ENCODE measurements at regions not wholly inside any gene's neighbourhood (a gene's known extent, or its start where the extent isn't known, plus 50 kb on each side); places are given as distances from the start of the nearest gene placed in this dataset.

GRCh38 chr2:195606179-195606578 lies 50.8 kb upstream of the SLC39A10 start:
- no peak overlapping the region for H3K4me2 ChIP-seq (ENCODE audit: insufficient read depth, low read length)
- H2AFZ ChIP-seq (ENCODE audit: low read length): no peak overlapping the region
- no peak overlapping the region for H3K27ac ChIP-seq (ENCODE audit: low read depth, low read length)
- no peak for TF ChIP-seq CTCF (IDR thresholded peaks at IDR 0.05; ENCODE audit: extremely low read depth, low read depth, low read length)
- no peaks in the 10 kb centered on the region for H3K36me3 ChIP-seq (ENCODE audit: insufficient read depth, low read length)
- no peak overlapping the region for H3K4me3 ChIP-seq (ENCODE audit: insufficient read depth, low read length)
- H3K4me1 ChIP-seq (ENCODE audit: insufficient read depth, low read length): peaks cover 2% of the 10 kb centered on the region
- no peaks in the 10 kb centered on the region for H3K9me3 ChIP-seq (ENCODE audit: low read depth, low read length)
- no peaks in the 10 kb centered on the region for H3K79me2 ChIP-seq (ENCODE audit: insufficient read depth, low read length)
- DNase-seq (ENCODE audit: insufficient read length, low spot score, missing footprints): no peak
- H4K20me1 ChIP-seq (ENCODE audit: insufficient read depth, low read length): no peaks in the 10 kb centered on the region
- H3K27me3 ChIP-seq (ENCODE audit: insufficient read depth, low read length): no peaks in the 10 kb centered on the region

- no peak for TF ChIP-seq CTCF (IDR thresholded peaks at IDR 0.05; ENCODE audit: extremely low read depth, low read depth, low read length)
- H3K4me2 ChIP-seq (ENCODE audit: insufficient read depth, low read length): no peak overlapping the region
- no peaks in the 10 kb centered on the region for H3K36me3 ChIP-seq (ENCODE audit: insufficient read depth, low read length)
- H3K4me3 ChIP-seq (ENCODE audit: insufficient read depth, low read length): no peak overlapping the region
- H2AFZ ChIP-seq (ENCODE audit: low read length): no peak overlapping the region
- no peaks in the 10 kb centered on the region for H3K9me3 ChIP-seq (ENCODE audit: low read depth, low read length)
- no peak overlapping the region for H3K27ac ChIP-seq (ENCODE audit: low read depth, low read length)
- no peaks in the 10 kb centered on the region for H4K20me1 ChIP-seq (ENCODE audit: insufficient read depth, low read length)
- peaks cover 4% of the 10 kb centered on the region for H3K4me1 ChIP-seq (ENCODE audit: insufficient read depth, low read length)
- no peak for DNase-seq (ENCODE audit: insufficient read length, low spot score, missing footprints)
- no peaks in the 10 kb centered on the region for H3K79me2 ChIP-seq (ENCODE audit: insufficient read depth, low read length)
- H3K27me3 ChIP-seq (ENCODE audit: insufficient read depth, low read length): no peaks in the 10 kb centered on the region
Measured at GRCh38 chr2:195604706-195605105, 52.3 kb upstream of the SLC39A10 start.

GRCh38 chr2:195603998-195604397 lies 53.0 kb upstream of the SLC39A10 start:
- no peak for TF ChIP-seq CTCF (IDR thresholded peaks at IDR 0.05; ENCODE audit: extremely low read depth, low read depth, low read length)
- Histone ChIP-seq H3K4me2 (ENCODE audit: insufficient read depth, low read length) (no peak overlapping the region), H3K36me3 (ENCODE audit: insufficient read depth, low read length) (no peaks in the 10 kb centered on the region), H3K79me2 (ENCODE audit: insufficient read depth, low read length) (no peaks in the 10 kb centered on the region), H3K27ac (ENCODE audit: low read depth, low read length) (no peak overlapping the region), H4K20me1 (ENCODE audit: insufficient read depth, low read length) (no peaks in the 10 kb centered on the region), H3K4me3 (ENCODE audit: insufficient read depth, low read length) (no peak overlapping the region), H2AFZ (ENCODE audit: low read length) (no peak overlapping the region), H3K4me1 (ENCODE audit: insufficient read depth, low read length) (peaks cover 4% of the 10 kb centered on the region), H3K27me3 (ENCODE audit: insufficient read depth, low read length) (no peaks in the 10 kb centered on the region), H3K9me3 (ENCODE audit: low read depth, low read length) (no peaks in the 10 kb centered on the region)
- DNase-seq (ENCODE audit: insufficient read length, low spot score, missing footprints): no peak

- DNase-seq (ENCODE audit: insufficient read length, low spot score, missing footprints): no peak
- H3K36me3 ChIP-seq (ENCODE audit: insufficient read depth, low read length): no peaks in the 10 kb centered on the region
- no peaks in the 10 kb centered on the region for H3K79me2 ChIP-seq (ENCODE audit: insufficient read depth, low read length)
- H4K20me1 ChIP-seq (ENCODE audit: insufficient read depth, low read length): no peaks in the 10 kb centered on the region
- TF ChIP-seq CTCF (IDR thresholded peaks at IDR 0.05; ENCODE audit: extremely low read depth, low read depth, low read length): no peak
- no peak overlapping the region for H3K4me2 ChIP-seq (ENCODE audit: insufficient read depth, low read length)
- H2AFZ ChIP-seq (ENCODE audit: low read length): no peak overlapping the region
- no peaks in the 10 kb centered on the region for H3K27me3 ChIP-seq (ENCODE audit: insufficient read depth, low read length)
- no peak overlapping the region for H3K4me3 ChIP-seq (ENCODE audit: insufficient read depth, low read length)
- H3K4me1 ChIP-seq (ENCODE audit: insufficient read depth, low read length): peaks cover 4% of the 10 kb centered on the region
- no peak overlapping the region for H3K27ac ChIP-seq (ENCODE audit: low read depth, low read length)
- H3K9me3 ChIP-seq (ENCODE audit: low read depth, low read length): no peaks in the 10 kb centered on the region
Measured at GRCh38 chr2:195603408-195603807, 53.6 kb upstream of the SLC39A10 start.

All from osteoblast (primary cell).